Vagina (tissue), 2 donors: ENCODE measurements at regions not wholly inside any gene's neighbourhood (a gene's known extent, or its start where the extent isn't known, plus 50 kb on each side); places are given as distances from the start of the nearest gene placed in this dataset.

Source experiments
- DNase-seq, 2 donors: peaks; one replicate each; pipeline ENCODE4 v3.0.0-alpha.2; 2017; ENCODE audit errors: extremely low spot score in 2 of 2
- H3K27ac ChIP-seq: fragments of 200-600 bp; sonication (generic); one replicate; pipeline ENCODE4 v1.5.1; 2019
- H3K27me3 ChIP-seq: fragments of 200-600 bp; sonication (generic); one replicate; pipeline ENCODE4 v1.5.1; 2019
- H3K36me3 ChIP-seq, 2 donors: fragments of 200-600 bp; sonication (generic); one replicate each; pipeline ENCODE4 v1.5.1; 2017 to 2019
- H3K4me1 ChIP-seq: fragments of 200-600 bp; sonication (generic); one replicate; pipeline ENCODE4 v1.5.1; 2019
- H3K4me3 ChIP-seq, 2 donors: fragments of 200-600 bp; sonication (generic); 1 replicate in 1 of 2; 2 replicates in 1 of 2; pipeline ENCODE4 v1.5.1; 2016 to 2019
- H3K9me3 ChIP-seq: fragments of 200-600 bp; sonication (generic); one replicate; pipeline ENCODE4 v1.5.1; 2019
- CTCF ChIP-seq, 3 experiments: fragments of 450-650 bp in 2 of 3; fragments of 200-600 bp in 1 of 3; sonication (generic) in 1 of 3; IDR thresholded peaks; one replicate each; pipeline ENCODE4 v1.5.1; 2017 to 2019; ENCODE audit warnings: antibody characterized with exemption in 3 of 3, mild to moderate bottlenecking in 2 of 3, moderate library complexity in 2 of 3
- POLR2A ChIP-seq, 2 donors: fragments of 450-650 bp; IDR thresholded peaks; one replicate each; pipeline ENCODE4 v1.6.1; 2017; ENCODE audit warnings: antibody characterized with exemption in 2 of 2, mild to moderate bottlenecking in 2 of 2, moderate library complexity in 2 of 2
- POLR2AphosphoS5 ChIP-seq, 2 donors: sonication (generic); formaldehyde crosslinking; IDR thresholded peaks; one replicate each; pipeline ENCODE4 v1.9.0; 2017; ENCODE audit warnings: antibody characterized with exemption in 2 of 2, mild to moderate bottlenecking in 2 of 2, low read depth in 1 of 2; ENCODE audit not compliant: insufficient read depth in 1 of 2
- intact Hi-C: fragments of 100-400 bp; cut with DNase I; formaldehyde crosslinking; loops from one replicate; pipeline ENCODE4 v1.15.1; 2023

DNA sequence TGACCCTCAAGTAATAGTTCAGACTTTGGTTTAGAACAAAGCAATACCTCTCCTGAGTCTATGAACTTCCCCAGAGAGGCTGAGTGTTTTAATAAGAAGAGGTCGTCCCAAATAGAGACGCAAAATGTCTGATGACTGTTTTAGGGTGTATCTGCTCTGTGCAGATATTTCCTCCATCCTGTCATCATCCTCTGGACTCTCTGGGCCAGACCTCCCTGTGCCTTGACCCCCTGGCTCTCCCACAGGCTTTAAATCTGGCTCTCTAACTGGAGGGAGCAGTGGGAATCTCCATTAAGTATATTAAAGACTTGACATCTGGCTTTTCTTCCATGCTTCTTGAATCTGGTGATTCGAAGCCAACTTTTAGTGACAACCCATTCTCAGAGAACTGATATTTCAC is 633.3 kb downstream of the INHBA start:
- intact Hi-C loops, result no loop called here
- H3K27ac ChIP-seq, result no peak overlapping the region
- H3K4me3 ChIP-seq, result no peak overlapping the region
- no peaks in the 10 kb centered on the region for H3K9me3 ChIP-seq
- no peaks in the 10 kb centered on the region for H3K4me1 ChIP-seq
- H3K27me3 ChIP-seq, result no peaks in the 10 kb centered on the region
- DNase-seq, result no peak
- TF ChIP-seq POLR2A (IDR thresholded peaks at IDR 0.05) (no peak), POLR2AphosphoS5 (IDR thresholded peaks at IDR 0.05; ENCODE audit: insufficient read depth in 1 of 2, low read depth in 1 of 2) (no peak), CTCF (IDR thresholded peaks at IDR 0.05) (no peak)
- no peaks in the 10 kb centered on the region for H3K36me3 ChIP-seq

DNA sequence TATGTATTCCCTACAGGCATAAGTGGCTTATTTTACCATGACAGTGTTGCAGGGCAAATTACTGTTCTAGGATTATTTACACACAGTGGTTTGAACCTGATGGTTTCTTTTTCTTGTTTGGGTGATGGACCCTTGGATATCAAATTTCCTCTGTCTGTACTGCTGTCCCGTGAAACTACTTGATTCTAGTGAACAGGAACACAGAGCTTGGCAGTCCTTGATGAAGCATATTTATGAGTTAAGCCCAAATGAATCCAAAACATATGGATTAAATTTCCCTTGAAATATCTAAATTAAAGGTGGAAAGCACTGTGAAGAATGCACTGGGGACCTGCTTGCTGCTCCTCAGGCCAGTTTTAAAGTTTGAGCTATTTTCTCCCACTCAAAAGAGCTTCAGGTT is 635.3 kb downstream of the INHBA start:
- TF ChIP-seq POLR2AphosphoS5 (IDR thresholded peaks at IDR 0.05; ENCODE audit: insufficient read depth in 1 of 2, low read depth in 1 of 2), result no peak
- no peak for TF ChIP-seq CTCF (IDR thresholded peaks at IDR 0.05)
- TF ChIP-seq POLR2A (IDR thresholded peaks at IDR 0.05), result no peak
- Histone ChIP-seq H3K9me3 (no peaks in the 10 kb centered on the region), H3K27ac (no peak overlapping the region), H3K4me1 (no peaks in the 10 kb centered on the region), H3K4me3 (no peak overlapping the region), H3K36me3 (no peaks in the 10 kb centered on the region), H3K27me3 (no peaks in the 10 kb centered on the region)
- DNase-seq, result no peak
- intact Hi-C loops, result no loop called here

- DNase-seq, result no peak
- intact Hi-C loops, result no loop called here
- Histone ChIP-seq H3K36me3 (no peaks in the 10 kb centered on the region), H3K27me3 (no peaks in the 10 kb centered on the region), H3K4me3 (no peak overlapping the region), H3K9me3 (no peaks in the 10 kb centered on the region), H3K4me1 (no peaks in the 10 kb centered on the region), H3K27ac (no peak overlapping the region)
- no peak for TF ChIP-seq CTCF (IDR thresholded peaks at IDR 0.05)
- TF ChIP-seq POLR2AphosphoS5 (IDR thresholded peaks at IDR 0.05; ENCODE audit: insufficient read depth in 1 of 2, low read depth in 1 of 2), result no peak
- no peak for TF ChIP-seq POLR2A (IDR thresholded peaks at IDR 0.05)
Observed at GRCh38 chr7:41065663-41066062, 637.2 kb downstream of the INHBA start.

DNA sequence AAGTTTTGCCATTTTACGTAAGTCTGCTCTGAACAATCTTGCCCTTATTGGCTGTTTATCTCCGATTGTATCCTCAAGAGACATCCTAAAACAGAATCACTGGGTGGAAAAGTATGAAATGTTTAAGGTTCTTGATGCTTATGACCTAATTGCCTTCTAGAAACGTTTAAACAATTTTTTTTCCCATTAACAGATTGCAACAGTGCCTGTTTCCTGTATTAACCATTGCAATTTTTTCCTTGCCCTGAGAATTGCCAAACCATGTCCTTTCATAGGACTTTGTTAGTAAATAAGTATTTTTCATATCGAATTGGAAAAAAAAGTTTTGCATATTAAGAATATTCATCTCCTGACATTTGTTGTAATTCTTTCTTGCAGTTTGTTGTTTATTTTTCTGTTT is 639.8 kb downstream of the INHBA start:
- H3K9me3 ChIP-seq, result no peaks in the 10 kb centered on the region

GRCh38 chr7:41060796-41061195 is 642.1 kb downstream of the INHBA start:
- DNase-seq, result no peak
- no peaks in the 10 kb centered on the region for H3K9me3 ChIP-seq
- no peaks in the 10 kb centered on the region for H3K36me3 ChIP-seq
- intact Hi-C loops, result no loop called here
- no peak overlapping the region for H3K27ac ChIP-seq
- no peaks in the 10 kb centered on the region for H3K27me3 ChIP-seq
- H3K4me3 ChIP-seq, result no peak overlapping the region
- TF ChIP-seq POLR2A (IDR thresholded peaks at IDR 0.05) (no peak), CTCF (IDR thresholded peaks at IDR 0.05) (no peak), POLR2AphosphoS5 (IDR thresholded peaks at IDR 0.05; ENCODE audit: insufficient read depth in 1 of 2, low read depth in 1 of 2) (no peak)
- H3K4me1 ChIP-seq, result no peaks in the 10 kb centered on the region

More for the DNA sequence above, 639.8 kb downstream of the INHBA start:
- intact Hi-C loops, result no loop called here
- DNase-seq, result no peak
- Histone ChIP-seq H3K27ac (no peak overlapping the region), H3K4me3 (no peak overlapping the region), H3K27me3 (no peaks in the 10 kb centered on the region), H3K36me3 (no peaks in the 10 kb centered on the region), H3K4me1 (no peaks in the 10 kb centered on the region)
- TF ChIP-seq POLR2A (IDR thresholded peaks at IDR 0.05) (no peak), CTCF (IDR thresholded peaks at IDR 0.05) (no peak), POLR2AphosphoS5 (IDR thresholded peaks at IDR 0.05; ENCODE audit: insufficient read depth in 1 of 2, low read depth in 1 of 2) (no peak)
